Suppressor macrophage (primary cell): ENCODE measurements at regions not wholly inside any gene's neighbourhood (a gene's known extent, or its start where the extent isn't known, plus 50 kb on each side); places are given as distances from the start of the nearest gene placed in this dataset.

Experiments used
- DNase-seq, 4 experiments: peaks; one replicate each; pipeline ENCODE4 v3.0.0-alpha.2; 2020 to 2022

GRCh38 chr10:65319493-65319892, 1606.3 kb upstream of the LRRTM3 start:
- DNase-seq = no peak

GRCh38 chr10:65320236-65321026, 1605.4 kb upstream of the LRRTM3 start:
- DNase-seq = no peak

- no peak for DNase-seq
Observed at GRCh38 chr10:65323802-65324201, 1602.0 kb upstream of the LRRTM3 start.

GRCh38 chr10:65325913-65326312, 1599.9 kb upstream of the LRRTM3 start:
- DNase-seq = no peak

GRCh38 chr10:65328486-65328885, 1597.3 kb upstream of the LRRTM3 start:
- DNase-seq = no peak

GRCh38 chr10:65335311-65335710, 1590.5 kb upstream of the LRRTM3 start:
- DNase-seq = no peak

GRCh38 chr10:65340340-65340739, 1585.5 kb upstream of the LRRTM3 start:
- no peak for DNase-seq

- peak in 3 of 4 experiments; percentile 8 to 36 (median 34) for DNase-seq
Observed at GRCh38 chr10:65341323-65341925, 1584.4 kb upstream of the LRRTM3 start.

- DNase-seq = no peak
Observed at GRCh38 chr10:65342245-65342644, 1583.6 kb upstream of the LRRTM3 start.

GRCh38 chr10:65346466-65346865, 1579.4 kb upstream of the LRRTM3 start:
- DNase-seq = no peak

GRCh38 chr10:65348637-65349036, 1577.2 kb upstream of the LRRTM3 start:
- DNase-seq = no peak

- no peak for DNase-seq
Observed at GRCh38 chr10:65350611-65351010, 1575.2 kb upstream of the LRRTM3 start.

- no peak for DNase-seq
Observed at GRCh38 chr10:65355141-65355680, 1570.6 kb upstream of the LRRTM3 start.

- DNase-seq = no peak
Observed at GRCh38 chr10:65358565-65358964, 1567.3 kb upstream of the LRRTM3 start.

GRCh38 chr10:65360497-65360896, 1565.3 kb upstream of the LRRTM3 start:
- DNase-seq = no peak

GRCh38 chr10:65365878-65366277, 1560.0 kb upstream of the LRRTM3 start:
- DNase-seq = no peak

- DNase-seq = no peak
Observed at GRCh38 chr10:65367706-65368105, 1558.1 kb upstream of the LRRTM3 start.

GRCh38 chr10:65375528-65375927, 1550.3 kb upstream of the LRRTM3 start:
- no peak for DNase-seq

GRCh38 chr10:65377687-65378086, 1548.1 kb upstream of the LRRTM3 start:
- no peak for DNase-seq

- DNase-seq = no peak
Observed at GRCh38 chr10:65394502-65395297, 1531.1 kb upstream of the LRRTM3 start.

- DNase-seq = no peak
Observed at GRCh38 chr10:65395631-65396030, 1530.2 kb upstream of the LRRTM3 start.

- no peak for DNase-seq
Observed at GRCh38 chr10:65396997-65397396, 1528.8 kb upstream of the LRRTM3 start.

GRCh38 chr10:65408401-65408800, 1517.4 kb upstream of the LRRTM3 start:
- no peak for DNase-seq
